ENCODE measurements at regions not wholly inside any gene's neighbourhood (a gene's known extent, or its start where the extent isn't known, plus 50 kb on each side); places are given as distances from the start of the nearest gene placed in this dataset.

DNA sequence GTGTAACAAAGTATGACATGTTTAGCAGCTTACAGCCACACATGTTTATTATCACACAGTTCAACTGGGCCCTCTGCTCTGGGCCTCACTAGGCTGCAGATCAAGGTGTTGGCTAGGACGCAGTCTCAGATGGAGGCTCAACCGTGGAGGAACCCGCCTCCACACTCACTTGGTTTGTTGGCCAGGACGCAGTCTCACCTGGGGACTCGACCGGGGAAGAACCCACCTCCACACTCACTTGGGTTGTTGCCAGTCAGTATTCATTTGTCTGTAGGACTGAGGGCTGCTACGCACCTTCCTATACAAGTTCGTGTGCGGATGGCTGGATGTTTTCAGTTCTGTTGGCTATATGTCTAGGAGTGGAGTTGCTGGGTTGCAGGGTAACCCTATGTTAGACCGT lies 240.7 kb upstream of the CIBAR2 start:
- no peak overlapping the region for H3K27ac Mint-ChIP-seq
- peaks cover 6% of the 10 kb centered on the region for H3K36me3 Mint-ChIP-seq (ENCODE audit: low read depth)
- TF ChIP-seq CTCF (IDR thresholded peaks at IDR 0.05), result no peak
- peaks cover 12% of the 10 kb centered on the region for H3K9me3 Mint-ChIP-seq
- H3K4me1 Mint-ChIP-seq, result peaks cover 80% of the 10 kb centered on the region
- peaks cover 27% of the 10 kb centered on the region for H3K27me3 Mint-ChIP-seq (ENCODE audit: low read depth, poor library complexity)
- no peak for DNase-seq
- no peak overlapping the region for H3K4me3 Mint-ChIP-seq

DNA sequence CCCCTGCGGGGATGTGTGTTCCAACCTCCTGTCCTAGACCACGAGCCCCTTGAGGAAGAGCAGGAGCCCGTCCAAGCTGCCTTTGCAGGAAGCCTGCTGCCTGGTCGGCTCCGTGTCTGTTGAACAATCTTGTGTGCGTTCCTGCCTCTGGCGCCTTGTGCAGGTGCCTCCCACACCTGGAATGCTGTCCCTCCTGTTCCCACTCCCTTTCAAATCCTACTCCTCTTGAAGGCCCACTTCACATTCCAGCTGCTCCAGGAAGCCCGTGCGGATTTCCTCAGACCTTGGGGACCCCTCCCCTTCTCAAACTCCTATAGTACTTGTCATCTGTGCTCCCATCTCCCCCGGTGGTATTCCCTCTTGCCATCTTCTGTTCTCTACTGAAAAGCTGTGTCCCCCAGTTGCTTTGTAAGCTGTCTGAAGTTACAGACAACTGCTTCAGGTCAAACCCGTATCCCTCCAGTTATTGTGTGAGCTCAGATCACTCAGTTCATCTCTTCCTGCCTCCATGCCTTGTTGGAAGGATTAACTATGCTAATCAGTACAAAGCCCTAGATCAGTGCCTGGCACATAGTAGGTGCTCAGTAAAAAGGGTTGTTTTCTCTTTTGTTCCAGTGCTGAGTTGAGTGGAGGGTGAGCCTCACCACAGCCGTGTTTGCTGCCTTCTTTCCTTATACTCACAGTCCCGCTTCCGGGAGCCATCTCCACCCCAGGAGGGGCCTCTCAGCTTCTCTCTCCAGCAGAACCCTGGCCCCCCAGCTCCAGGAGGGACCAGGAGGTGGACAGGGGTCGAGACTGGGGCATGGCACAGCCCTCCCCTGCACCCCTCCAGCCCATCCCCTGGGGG lies 241.8 kb upstream of the CIBAR2 start:
- peaks cover 79% of the 10 kb centered on the region for H3K4me1 Mint-ChIP-seq
- DNase-seq, result no peak
- H3K9me3 Mint-ChIP-seq, result peaks cover 12% of the 10 kb centered on the region
- H3K36me3 Mint-ChIP-seq (ENCODE audit: low read depth), result peaks cover 6% of the 10 kb centered on the region
- peaks cover 25% of the 10 kb centered on the region for H3K27me3 Mint-ChIP-seq (ENCODE audit: low read depth, poor library complexity)
- peak overlapping the region; percentile 56 for H3K4me3 Mint-ChIP-seq
- no peak for TF ChIP-seq CTCF (IDR thresholded peaks at IDR 0.05)
- peak overlapping the region; percentile 98 for H3K27ac Mint-ChIP-seq

- Mint-ChIP-seq H3K4me1 (peaks cover 71% of the 10 kb centered on the region), H3K27ac (peak overlapping the region; percentile 98), H3K36me3 (ENCODE audit: low read depth) (peaks cover 6% of the 10 kb centered on the region), H3K4me3 (peak overlapping the region; percentile 64), H3K27me3 (ENCODE audit: low read depth, poor library complexity) (peaks cover 20% of the 10 kb centered on the region), H3K9me3 (peaks cover 12% of the 10 kb centered on the region)
- no peak for TF ChIP-seq CTCF (IDR thresholded peaks at IDR 0.05)
- peak; percentile 75 for DNase-seq
Measured at GRCh38 chr16:85354686-85355514, 242.6 kb upstream of the CIBAR2 start.

DNA sequence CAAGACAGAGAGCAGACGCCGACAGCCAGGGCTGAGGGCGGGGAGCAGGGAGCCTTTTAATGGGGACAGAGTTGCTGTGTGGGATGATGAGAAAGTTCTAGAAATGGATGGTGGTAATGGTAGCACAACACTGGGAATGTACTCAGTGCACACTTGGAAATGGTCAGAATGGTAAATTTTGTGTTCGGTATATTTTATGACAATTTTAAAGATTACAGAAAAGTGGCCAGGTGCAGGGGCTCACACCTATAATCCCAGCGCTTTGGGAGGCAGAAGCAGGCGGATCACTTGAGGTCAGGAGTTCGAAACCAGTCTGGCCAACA lies 243.2 kb upstream of the CIBAR2 start:
- TF ChIP-seq CTCF (IDR thresholded peaks at IDR 0.05), result no peak
- Mint-ChIP-seq H3K27me3 (ENCODE audit: low read depth, poor library complexity) (peaks cover 15% of the 10 kb centered on the region), H3K27ac (peak overlapping the region; percentile 98), H3K4me1 (peaks cover 66% of the 10 kb centered on the region), H3K4me3 (peak overlapping the region; percentile 64), H3K36me3 (ENCODE audit: low read depth) (peaks cover 6% of the 10 kb centered on the region), H3K9me3 (peaks cover 12% of the 10 kb centered on the region)
- no peak for DNase-seq

DNA sequence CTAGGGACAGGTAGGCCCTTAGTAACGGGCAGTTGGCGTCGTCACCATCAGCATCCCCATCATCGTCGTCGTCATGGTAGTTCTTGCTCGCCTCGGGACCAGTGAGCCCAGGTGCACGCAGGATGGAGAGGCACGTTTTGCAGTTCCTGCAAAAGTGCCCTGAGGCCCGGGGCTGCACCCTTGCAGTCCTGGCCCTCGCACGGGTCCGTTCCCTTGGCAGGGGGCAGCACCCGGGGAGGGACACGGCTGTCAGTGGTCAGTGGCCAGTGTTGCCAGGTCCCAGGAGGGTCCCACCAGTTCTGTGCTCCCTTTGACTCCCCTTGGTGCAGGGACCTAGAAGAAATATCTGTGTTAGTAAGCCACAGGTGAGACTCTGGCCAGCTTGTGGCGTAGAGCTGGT lies 243.9 kb upstream of the CIBAR2 start:
- no peak overlapping the region for H3K4me3 Mint-ChIP-seq

More for the DNA sequence above, 243.9 kb upstream of the CIBAR2 start:
- Mint-ChIP-seq H3K27me3 (ENCODE audit: low read depth, poor library complexity) (peaks cover 21% of the 10 kb centered on the region), H3K27ac (no peak overlapping the region), H3K36me3 (ENCODE audit: low read depth) (peaks cover 6% of the 10 kb centered on the region), H3K9me3 (peaks cover 12% of the 10 kb centered on the region), H3K4me1 (peaks cover 68% of the 10 kb centered on the region)
- TF ChIP-seq CTCF (IDR thresholded peaks at IDR 0.05), result no peak
- no peak for DNase-seq

Data from nephron progenitor cell (in vitro differentiated cells).